Hindlimb muscle (tissue), 1 donor: ENCODE measurements at regions not wholly inside any gene's neighbourhood (a gene's known extent, or its start where the extent isn't known, plus 50 kb on each side); places are given as distances from the start of the nearest gene placed in this dataset.

Experiments
- DNase-seq: peaks from one replicate; pipeline ENCODE4 v3.0.0-alpha.2; 2013

GRCh38 chr15:96737408-96737807, 406.9 kb downstream of the NR2F2 start:
- no peak for DNase-seq

DNA sequence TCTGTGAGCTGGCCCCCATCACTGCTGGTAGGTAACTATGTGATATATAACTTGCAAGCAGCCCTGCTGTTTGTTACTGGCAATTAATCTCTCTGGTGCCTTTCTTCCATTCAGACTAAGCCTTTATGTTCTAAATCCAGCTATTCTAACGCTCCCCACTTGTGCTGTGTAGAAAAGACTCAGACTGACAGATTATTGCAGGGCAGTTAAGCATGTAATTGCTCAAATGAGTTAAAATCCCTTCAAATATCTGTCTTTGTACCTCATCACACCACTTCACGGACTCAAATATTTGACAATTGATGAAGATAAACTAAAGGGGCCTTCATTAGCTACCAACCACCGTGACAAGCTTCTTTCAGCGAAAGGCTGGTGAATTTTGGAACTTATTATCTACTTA, 416.2 kb downstream of the NR2F2 start:
- no peak for DNase-seq

DNA sequence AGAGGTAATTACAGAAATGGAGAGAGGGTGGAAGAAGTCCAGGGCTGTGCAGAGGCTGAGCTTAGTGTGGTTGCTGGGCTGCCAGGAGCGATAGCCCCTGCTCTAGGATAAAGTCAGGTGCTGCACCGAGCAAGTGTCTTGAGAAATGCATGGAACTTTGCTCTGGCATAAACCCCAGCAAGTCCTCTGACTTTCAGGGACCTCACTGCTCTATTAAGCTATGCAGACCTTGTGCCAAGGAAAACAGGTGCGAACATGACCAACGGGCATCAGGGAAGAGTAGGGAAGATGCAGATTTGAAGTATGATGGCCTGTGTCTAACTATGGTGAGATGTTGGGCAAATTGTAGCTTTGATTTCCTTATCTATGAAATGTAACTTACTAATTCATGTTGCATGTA, 416.8 kb downstream of the NR2F2 start:
- no peak for DNase-seq

GRCh38 chr15:96750361-96750760, 419.9 kb downstream of the NR2F2 start:
- no peak for DNase-seq

GRCh38 chr15:96756146-96756545, 425.6 kb downstream of the NR2F2 start:
- peak; percentile 29 for DNase-seq

DNA sequence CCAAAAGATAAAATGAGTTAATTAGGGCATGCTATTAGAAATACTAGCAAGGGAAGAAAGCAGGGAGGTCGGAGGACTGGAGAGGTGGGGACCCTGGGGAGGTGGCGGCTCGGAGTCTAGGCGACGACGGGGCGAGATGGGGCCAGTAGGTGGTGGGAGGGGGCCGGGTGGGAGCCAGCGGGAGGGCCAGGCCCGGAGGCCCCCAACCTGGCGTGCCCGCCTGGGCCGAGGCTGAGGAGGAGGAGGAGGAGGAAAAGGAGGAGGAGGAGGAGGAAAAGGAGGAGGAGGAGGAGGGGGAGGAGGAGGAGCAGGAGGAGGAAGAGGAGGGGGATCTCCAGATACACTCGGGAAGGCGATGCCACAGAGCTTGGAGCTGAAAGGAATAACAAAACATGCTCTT, 426.2 kb downstream of the NR2F2 start:
- DNase-seq = no peak

GRCh38 chr15:96762566-96762965, 432.1 kb downstream of the NR2F2 start:
- DNase-seq = no peak

GRCh38 chr15:96764501-96764900, 434.0 kb downstream of the NR2F2 start:
- no peak for DNase-seq

- DNase-seq = no peak
Measured at GRCh38 chr15:96764946-96765345, 434.4 kb downstream of the NR2F2 start.

DNA sequence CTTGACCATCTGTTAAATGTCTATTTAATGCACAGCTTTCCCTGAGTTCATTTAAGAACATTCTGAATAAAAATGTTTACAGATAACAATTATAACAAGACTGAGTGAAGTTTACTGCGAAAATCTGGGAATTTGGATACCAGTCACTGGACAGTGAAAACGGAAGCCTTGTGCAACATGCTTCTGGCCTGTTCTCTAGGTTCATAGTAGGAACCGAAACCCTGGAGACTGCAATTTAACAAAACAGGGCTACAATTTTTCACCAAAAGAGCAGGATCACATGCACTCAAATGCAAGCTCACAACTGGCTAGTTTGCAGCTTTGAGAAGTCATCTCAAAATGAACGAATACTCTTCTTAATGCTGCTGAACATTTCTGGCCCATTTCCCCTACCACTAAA, 435.9 kb downstream of the NR2F2 start:
- no peak for DNase-seq

DNA sequence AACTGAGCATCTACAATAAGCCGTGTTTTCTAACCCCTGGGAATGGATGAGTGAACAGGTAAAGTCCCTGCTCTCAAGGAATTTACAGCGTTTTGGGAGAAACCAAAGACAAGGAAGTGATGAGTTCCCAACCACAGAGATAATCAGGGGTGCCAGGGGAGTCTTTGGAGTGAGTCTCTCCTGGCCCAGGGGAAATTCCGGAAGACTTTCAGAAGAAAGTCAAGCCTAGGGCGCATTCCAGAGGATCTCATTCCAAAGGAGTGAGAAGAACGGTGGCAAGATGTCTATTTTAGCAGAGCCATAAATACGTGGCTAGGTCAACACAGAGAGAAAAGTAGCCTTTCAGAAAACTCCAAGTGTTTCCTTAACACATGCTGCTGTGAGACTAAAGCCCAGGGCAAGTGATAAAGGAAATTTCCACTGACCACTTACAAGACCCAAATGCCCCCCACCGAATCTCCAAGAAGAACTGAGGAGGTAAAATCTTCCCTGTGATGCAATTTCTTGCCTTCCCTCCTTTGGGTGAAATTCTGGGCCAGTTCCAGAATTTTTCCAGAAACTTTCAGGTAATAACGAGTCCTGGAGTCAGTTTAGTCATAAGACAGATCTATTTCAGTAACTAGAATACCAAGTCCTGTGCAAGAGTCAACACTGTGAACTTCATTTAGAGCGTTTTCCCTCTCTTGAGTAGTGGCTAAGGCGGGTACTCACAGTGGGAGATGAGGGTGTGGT, 437.4 kb downstream of the NR2F2 start:
- no peak for DNase-seq

GRCh38 chr15:96768435-96768789, 437.9 kb downstream of the NR2F2 start:
- DNase-seq = no peak

DNA sequence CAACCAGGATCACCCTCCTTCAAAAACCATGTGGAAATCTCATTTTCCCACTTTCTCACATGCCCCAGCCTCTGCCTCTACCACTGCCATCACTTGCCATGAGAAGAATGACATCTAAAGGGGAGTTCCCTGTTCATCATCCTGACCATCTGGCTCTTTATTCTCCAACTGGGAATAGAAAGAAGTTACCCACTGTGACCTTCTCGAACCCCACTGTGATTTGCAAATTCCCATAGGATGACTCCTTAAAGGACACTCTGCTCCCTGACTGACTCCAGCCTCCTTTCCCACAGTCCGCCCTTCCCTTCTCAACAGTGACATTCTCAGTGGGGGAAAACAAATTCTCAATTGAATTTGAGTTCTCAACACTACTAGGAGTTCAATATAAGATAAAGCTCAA, 440.5 kb downstream of the NR2F2 start:
- DNase-seq = no peak

DNA sequence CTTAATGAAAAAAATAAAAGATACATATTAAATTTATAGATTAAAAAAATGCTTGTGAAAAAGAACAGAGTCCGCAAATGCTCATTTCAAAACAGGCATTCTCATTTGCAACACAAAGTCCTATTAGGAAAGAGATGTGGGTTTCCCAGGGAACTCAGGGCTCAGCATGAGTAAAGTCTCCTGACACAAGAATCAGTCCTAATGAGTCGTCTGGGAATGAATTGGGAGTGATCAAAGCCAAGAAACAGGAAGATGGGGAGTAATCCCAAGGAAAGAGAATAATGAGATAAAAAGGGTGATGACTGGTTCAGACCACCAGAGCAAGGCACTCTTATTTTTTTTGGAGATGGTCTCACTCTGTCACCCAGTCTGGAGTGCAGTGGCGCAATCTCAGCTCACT, 443.7 kb downstream of the NR2F2 start:
- no peak for DNase-seq

DNA sequence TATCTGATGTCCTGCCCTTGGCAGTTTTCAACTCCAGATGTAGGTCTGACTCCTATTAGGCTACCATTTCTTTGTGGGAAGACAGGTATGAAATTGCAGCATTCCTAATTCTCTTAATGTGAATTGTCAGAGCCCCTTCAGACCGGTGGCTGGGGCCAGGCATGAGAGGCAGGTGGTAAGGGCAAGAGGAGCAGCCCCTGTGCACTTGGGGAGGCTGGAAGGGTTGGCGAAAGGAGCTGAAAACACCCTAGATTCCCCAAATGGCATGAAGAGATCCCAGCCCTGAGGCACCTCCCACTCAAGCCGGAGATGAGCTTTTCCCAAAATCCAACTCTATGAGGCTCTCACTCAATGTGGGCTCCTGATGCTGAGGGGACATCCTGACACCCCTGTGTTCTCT, 453.2 kb downstream of the NR2F2 start:
- no peak for DNase-seq

- DNase-seq = no peak
Measured at GRCh38 chr15:96790004-96790403, 459.5 kb downstream of the NR2F2 start.

GRCh38 chr15:96792216-96792615, 461.7 kb downstream of the NR2F2 start:
- no peak for DNase-seq

- no peak for DNase-seq
Measured at GRCh38 chr15:96796841-96797240, 466.3 kb downstream of the NR2F2 start.

DNA sequence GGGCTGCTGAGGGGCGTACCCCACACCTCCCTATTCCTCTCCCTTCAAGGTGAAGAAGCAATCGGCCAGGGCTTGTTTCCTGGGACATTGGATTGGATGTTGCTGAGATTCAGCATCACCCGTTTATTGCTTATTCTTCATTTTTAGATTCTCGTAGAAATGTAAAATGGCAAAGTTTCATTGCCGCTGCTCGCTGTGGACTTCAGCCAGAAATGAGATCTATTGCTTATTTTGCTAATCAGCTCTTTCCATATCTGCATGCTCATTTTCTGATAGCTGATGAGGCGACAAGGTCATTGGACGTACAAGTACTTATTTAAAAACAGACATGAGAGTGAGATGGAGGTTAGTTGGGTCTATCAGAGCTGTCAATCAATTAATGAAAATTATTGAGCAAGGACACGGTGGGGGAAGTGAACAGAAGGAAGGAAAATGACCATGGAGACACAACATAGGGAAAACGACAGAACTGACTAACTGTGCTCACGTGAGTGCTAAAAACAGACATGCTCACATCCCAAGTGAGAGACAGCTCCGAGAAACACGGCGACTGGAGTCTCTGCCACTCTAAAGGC, 471.2 kb downstream of the NR2F2 start:
- DNase-seq = no peak

DNA sequence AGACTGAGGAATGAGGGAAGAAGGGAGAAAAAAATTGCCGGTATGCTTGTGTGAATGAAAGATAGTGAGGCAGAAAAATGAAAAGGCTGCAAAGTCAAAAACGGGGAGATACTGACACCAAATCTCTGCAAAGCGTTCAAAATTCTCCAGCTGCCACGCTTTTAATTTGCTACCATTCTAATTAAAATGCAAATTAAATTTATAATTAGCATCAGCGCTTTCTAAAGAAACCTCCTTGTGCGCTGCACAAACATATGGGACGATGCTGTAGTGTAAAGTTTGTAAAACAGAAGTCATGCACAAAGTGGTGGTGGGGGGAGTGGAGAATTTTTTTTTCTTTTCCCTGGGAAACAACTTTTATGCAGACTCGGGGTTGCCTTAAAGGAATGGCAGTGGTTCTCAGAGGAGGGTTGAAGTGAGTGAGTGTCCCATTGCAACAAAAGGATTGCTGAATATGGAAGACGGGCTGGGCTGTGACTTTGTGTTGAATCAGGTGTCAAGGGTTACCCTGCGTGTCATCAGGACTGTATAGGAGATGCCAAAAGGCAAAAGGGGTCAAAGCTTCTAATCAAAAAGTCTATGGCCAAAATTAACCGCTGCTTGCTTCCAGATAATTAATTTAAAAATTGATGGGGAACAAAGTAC, 472.2 kb downstream of the NR2F2 start:
- no peak for DNase-seq

- no peak for DNase-seq
Measured at GRCh38 chr15:96804754-96805153, 474.3 kb downstream of the NR2F2 start.

DNA sequence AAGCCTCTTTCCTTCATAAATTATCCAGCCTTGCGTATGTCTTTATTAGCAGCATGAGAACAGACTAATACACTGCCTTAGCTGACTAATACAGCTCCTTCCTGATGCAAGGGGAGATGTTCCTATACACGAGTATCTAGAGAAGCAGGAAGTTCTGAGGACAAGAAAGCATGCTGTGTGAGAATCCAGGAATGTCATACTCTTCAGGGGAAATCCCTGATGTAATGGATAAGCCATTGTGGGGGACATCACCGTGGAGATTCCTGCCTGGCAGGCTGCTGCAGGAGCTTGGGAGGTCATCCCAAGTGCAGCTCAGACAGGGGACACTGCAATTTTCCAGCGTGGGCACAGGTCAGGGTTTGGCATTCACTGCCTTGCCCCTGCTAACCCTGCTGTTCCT, 476.9 kb downstream of the NR2F2 start:
- no peak for DNase-seq

DNA sequence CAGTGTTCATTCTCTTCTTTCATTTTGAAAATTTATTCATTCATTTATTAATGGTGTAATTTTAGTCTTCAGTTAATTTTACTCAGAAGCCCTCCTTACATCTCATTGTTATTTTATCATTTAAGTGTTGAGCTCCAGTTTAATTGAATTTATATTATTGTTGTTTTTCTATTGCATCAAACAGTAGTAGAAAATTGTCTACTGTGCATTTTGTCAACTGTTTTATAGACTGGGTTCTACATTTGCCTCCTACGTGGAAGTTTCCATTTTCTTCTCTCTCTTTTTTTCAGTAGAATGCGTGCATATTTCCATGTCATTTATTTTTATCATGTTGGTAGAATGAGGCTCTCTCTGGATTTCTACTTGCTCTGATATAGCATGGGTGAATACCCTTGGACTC, 487.4 kb downstream of the NR2F2 start:
- no peak for DNase-seq

GRCh38 chr15:96818861-96819260, 488.4 kb downstream of the NR2F2 start:
- DNase-seq = no peak
